ENCODE measurements at regions not wholly inside any gene's neighbourhood (a gene's known extent, or its start where the extent isn't known, plus 50 kb on each side); places are given as distances from the start of the nearest gene placed in this dataset.
"Not testable (repeated sequence)": the region's sequence is repeated elsewhere in the genome, so short reads cannot be mapped to it uniquely, and the experiment has no call there.

DNA sequence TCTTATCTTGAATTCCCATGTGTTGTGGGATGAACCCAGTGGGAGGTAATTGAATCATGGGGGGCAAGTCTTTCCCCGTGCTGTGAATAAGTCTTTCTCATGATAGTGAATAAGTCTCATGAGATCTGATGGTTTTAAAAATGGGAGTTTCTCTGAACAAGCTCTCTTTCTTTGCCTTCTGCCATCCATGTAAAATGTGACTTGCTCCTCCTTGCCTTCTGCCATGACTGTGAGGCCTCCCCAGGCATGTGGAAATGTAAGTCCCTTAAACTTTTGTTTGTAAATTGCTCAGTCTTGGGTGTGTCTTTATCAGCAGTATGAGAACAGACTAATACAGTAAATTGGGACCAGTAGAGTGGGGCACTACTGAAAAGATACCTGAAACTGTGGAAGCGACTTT, 92.1 kb upstream of the PMCH start:
- not testable (repeated sequence) for TF ChIP-seq CTCF, POLR2A (IDR thresholded peaks at IDR 0.05)

All from uterus (tissue), 2 donors.